Right lobe of liver (tissue), 4 donors: ENCODE measurements at regions not wholly inside any gene's neighbourhood (a gene's known extent, or its start where the extent isn't known, plus 50 kb on each side); places are given as distances from the start of the nearest gene placed in this dataset.

Source experiments
- CTCF ChIP-seq, 4 donors: fragments of 200-600 bp in 3 of 4; fragments of 450-650 bp in 1 of 4; IDR thresholded peaks; one replicate each; pipeline versions ENCODE4 v1.5.1 to v1.8.0; 2016 to 2022; ENCODE audit warnings: antibody characterized with exemption in 4 of 4, mild to moderate bottlenecking in 2 of 4
- POLR2A ChIP-seq: fragments of 450-650 bp; IDR thresholded peaks from one replicate; pipeline ENCODE4 v1.6.1; 2017; ENCODE audit warnings: antibody characterized with exemption, mild to moderate bottlenecking
- donor health status: DM: no; HTN: no; CAD: no.
- donor health status: DM: no; HTN: no; CAD: no.
- donor health status: DM: no; HTN: yes; CAD: no.

GRCh38 chrX:137891431-137891830, 325.5 kb downstream of the ZIC3 start:
- TF ChIP-seq CTCF (IDR thresholded peaks at IDR 0.05) (no peak), POLR2A (no peak)
